ENCODE measurements at regions not wholly inside any gene's neighbourhood (a gene's known extent, or its start where the extent isn't known, plus 50 kb on each side); places are given as distances from the start of the nearest gene placed in this dataset.

DNA sequence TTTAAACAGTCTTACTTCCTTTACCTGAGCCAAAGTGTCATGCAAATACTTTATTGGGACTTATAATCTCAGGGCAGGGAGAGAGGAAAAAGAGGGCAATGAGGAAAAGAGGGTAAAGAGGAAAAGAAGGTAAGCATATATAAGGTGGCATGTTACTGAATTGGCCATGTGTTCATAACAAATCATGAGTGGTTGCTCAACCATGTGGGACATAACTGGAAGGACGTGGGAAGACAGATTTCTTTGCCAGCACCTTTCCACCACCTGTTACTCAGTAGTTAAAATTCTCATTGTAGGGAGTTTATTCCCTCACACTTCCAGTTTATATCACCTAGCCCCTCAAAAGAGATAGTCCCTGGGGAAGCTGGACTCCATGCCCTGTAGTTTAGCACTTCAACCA is 54.7 kb upstream of the TPRG1 start:
- DNase-seq (ENCODE audit: low read depth) = no peak

DNA sequence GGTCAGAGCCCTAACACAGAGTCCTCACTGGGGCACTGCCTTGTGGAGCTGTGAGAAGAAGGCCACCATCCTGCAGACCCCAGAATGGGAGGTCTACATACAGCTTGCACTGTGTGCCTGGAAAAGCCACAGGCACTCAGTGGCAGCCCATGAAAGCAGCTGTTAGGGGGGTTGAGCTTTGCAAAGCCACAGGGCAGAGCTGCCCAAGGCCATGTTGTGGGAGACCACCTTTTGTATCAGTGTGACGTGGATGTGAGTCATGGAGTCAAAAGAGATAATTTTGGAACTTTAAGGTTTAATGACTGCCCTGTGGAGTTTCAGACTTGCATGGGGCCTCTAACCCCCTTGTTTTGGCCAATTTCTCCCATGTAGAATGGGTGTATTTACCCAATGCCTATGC is 52.9 kb upstream of the TPRG1 start:
- DNase-seq (ENCODE audit: low read depth) = peak; percentile 73

DNA sequence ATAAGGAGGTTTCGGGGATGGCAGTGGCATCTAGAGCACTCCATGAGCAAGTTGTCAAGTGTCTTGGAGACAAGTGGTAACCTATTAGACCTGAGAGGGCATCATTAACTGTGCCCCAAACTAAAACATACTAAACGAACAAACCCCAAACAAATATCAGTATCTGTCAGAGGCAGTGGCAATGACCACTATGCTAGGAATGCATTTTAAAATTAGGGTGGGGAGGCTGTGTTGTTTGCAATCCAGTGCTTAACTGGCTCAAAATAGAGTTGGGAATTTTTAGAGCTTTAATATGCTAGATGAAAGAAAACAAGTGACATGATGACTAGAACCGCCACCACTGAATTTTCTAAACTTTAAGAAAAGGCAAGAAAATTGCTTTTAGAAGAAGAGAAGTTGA is 51.8 kb upstream of the TPRG1 start:
- no peak for DNase-seq (ENCODE audit: low read depth)

DNA sequence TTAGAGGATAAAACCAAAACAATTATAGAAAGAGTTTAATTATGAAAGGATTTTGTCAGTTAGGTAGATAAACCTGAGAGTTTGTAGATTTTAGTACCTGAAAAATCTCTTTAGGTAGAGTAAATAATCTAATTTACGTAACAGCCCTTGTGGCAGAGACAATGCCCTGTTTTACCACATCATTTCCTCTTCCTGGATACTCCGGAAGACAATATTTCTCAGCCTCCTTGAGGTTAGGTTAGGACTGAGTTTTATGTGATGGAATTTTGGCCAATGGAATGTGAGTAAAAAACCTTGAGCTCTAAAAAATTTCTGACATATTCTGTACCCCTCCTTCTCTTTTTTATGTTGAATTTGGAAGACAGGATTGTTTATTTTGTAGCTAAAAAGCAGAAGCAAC is 50.7 kb upstream of the TPRG1 start:
- no peak for DNase-seq (ENCODE audit: low read depth)

All from RPMI7951 (cell line).